ENCODE measurements at regions not wholly inside any gene's neighbourhood (a gene's known extent, or its start where the extent isn't known, plus 50 kb on each side); places are given as distances from the start of the nearest gene placed in this dataset.

DNA sequence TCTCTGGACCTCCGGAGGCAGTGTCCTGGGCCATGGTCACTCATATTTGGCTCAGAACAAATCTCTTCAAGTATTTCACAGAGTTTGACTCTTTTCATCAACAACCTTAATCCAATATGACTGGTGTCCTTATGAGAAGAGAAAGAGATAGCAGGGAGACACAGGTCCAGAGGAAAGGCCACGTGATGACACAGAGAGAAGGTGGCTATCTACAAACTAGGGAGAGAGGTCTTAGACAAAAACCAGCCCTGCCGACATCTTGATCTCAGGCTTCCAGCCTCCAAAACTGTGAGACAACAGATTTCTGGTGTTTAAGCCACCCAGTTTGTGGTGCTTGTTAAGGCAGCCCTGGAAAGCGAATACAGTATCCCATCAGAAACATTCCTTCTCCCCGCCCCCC, 237.1 kb upstream of the PROK2 start:
- no peak overlapping the region for H3K4me3 ChIP-seq (ENCODE audit: low read depth in 2 of 2, low read length in 1 of 2)
- H3K27ac ChIP-seq (ENCODE audit: low read depth in 2 of 2, low read length in 1 of 2): no peak overlapping the region
- no peaks in the 10 kb centered on the region for H3K36me3 ChIP-seq (replicated peaks in 1 of 2; ENCODE audit: control insufficient read depth in 1 of 2, insufficient read depth in 2 of 2, low read length in 1 of 2)
- DNase-seq: no peak
- no peak overlapping the region for H3K9ac ChIP-seq
- ChIA-PET CTCF (interaction anchor here (0.7 kb wide), 1 partner anchor 18 kb away, joined by 3 read pairs; no protein-coding TSS in a partner anchor), POLR2A (no interaction called here)
- no peaks in the 10 kb centered on the region for H3K9me3 ChIP-seq
- H3K27me3 ChIP-seq (ENCODE audit: insufficient read depth): no peaks in the 10 kb centered on the region
- no peaks in the 10 kb centered on the region for H3F3A ChIP-seq (replicated peaks; ENCODE audit: insufficient read depth)
- no peaks in the 10 kb centered on the region for H3K4me1 ChIP-seq (ENCODE audit: control insufficient read depth in 1 of 2, insufficient read depth in 2 of 2, low read depth in 1 of 2, low read length in 1 of 2)
- no peaks in the 10 kb centered on the region for H3K9me2 ChIP-seq
- no peaks in the 10 kb centered on the region for H3K79me2 ChIP-seq (ENCODE audit: insufficient read depth)
- no peaks in the 10 kb centered on the region for H4K20me1 ChIP-seq (ENCODE audit: insufficient read depth)
- 54% methylated on average over 5 of the region's 5 CpGs for WGBS (ENCODE audit: low lambda C conversion rate)
- no peak for TF ChIP-seq TEAD4 (IDR thresholded peaks at IDR 0.05; ENCODE audit: borderline replicate concordance, insufficient read depth)
- H2AFZ ChIP-seq (ENCODE audit: low read depth): no peak overlapping the region
- no peak overlapping the region for H3K4me2 ChIP-seq

DNA sequence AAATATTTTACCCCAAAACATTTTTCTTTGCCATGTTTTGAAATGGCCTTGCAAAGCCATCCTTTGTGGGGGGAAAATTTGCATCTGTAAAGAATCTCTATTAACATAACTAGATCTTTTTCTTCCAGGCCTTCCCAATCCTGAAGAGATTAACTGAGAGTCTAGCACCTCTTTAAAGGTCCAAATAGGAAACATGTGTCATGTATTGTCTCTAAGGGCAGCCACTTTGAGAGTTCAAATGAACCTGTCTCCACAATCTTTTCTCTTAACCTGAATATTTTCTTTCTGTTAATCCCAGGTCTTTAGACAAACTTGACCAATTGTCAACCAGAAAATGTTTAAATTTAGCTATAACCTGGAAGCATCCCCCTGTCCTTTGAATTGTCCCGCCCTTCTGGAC, 236.6 kb upstream of the PROK2 start:
- TF ChIP-seq FOSL2 (IDR thresholded peaks at IDR 0.05; ENCODE audit: borderline replicate concordance, low read depth): no peak
- TF ChIP-seq GATA2 (CRISPR knock-in tag; IDR thresholded peaks at IDR 0.05): no peak
- TF ChIP-seq FOXJ3 (CRISPR knock-in tag; IDR thresholded peaks at IDR 0.05): no peak
- TF ChIP-seq MXI1 (IDR thresholded peaks at IDR 0.05; ENCODE audit: low read depth, low read length): no peak
- no peak for TF ChIP-seq JUND (IDR thresholded peaks at IDR 0.05)
- TF ChIP-seq TCF12 (IDR thresholded peaks at IDR 0.05): no peak
- TF ChIP-seq GABPA (IDR thresholded peaks at IDR 0.05; ENCODE audit: low read depth): no peak
- TF ChIP-seq, protein P1, sequence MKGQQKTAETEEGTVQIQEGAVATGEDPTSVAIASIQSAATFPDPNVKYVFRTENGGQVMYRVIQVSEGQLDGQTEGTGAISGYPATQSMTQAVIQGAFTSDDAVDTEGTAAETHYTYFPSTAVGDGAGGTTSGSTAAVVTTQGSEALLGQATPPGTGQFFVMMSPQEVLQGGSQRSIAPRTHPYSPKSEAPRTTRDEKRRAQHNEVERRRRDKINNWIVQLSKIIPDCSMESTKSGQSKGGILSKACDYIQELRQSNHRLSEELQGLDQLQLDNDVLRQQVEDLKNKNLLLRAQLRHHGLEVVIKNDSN (IDR thresholded peaks at IDR 0.05; ENCODE audit: borderline replicate concordance, low read depth): no peak
- no peak for TF ChIP-seq RCOR1 (IDR thresholded peaks at IDR 0.05; ENCODE audit: low read length)
- TF ChIP-seq, protein P2, sequence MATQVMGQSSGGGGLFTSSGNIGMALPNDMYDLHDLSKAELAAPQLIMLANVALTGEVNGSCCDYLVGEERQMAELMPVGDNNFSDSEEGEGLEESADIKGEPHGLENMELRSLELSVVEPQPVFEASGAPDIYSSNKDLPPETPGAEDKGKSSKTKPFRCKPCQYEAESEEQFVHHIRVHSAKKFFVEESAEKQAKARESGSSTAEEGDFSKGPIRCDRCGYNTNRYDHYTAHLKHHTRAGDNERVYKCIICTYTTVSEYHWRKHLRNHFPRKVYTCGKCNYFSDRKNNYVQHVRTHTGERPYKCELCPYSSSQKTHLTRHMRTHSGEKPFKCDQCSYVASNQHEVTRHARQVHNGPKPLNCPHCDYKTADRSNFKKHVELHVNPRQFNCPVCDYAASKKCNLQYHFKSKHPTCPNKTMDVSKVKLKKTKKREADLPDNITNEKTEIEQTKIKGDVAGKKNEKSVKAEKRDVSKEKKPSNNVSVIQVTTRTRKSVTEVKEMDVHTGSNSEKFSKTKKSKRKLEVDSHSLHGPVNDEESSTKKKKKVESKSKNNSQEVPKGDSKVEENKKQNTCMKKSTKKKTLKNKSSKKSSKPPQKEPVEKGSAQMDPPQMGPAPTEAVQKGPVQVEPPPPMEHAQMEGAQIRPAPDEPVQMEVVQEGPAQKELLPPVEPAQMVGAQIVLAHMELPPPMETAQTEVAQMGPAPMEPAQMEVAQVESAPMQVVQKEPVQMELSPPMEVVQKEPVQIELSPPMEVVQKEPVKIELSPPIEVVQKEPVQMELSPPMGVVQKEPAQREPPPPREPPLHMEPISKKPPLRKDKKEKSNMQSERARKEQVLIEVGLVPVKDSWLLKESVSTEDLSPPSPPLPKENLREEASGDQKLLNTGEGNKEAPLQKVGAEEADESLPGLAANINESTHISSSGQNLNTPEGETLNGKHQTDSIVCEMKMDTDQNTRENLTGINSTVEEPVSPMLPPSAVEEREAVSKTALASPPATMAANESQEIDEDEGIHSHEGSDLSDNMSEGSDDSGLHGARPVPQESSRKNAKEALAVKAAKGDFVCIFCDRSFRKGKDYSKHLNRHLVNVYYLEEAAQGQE (IDR thresholded peaks at IDR 0.05; ENCODE audit: low read depth, low read length): no peak
- TF ChIP-seq, protein P3, sequence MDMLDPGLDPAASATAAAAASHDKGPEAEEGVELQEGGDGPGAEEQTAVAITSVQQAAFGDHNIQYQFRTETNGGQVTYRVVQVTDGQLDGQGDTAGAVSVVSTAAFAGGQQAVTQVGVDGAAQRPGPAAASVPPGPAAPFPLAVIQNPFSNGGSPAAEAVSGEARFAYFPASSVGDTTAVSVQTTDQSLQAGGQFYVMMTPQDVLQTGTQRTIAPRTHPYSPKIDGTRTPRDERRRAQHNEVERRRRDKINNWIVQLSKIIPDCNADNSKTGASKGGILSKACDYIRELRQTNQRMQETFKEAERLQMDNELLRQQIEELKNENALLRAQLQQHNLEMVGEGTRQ (IDR thresholded peaks at IDR 0.05; ENCODE audit: borderline replicate concordance, low read depth, low read length): no peak
- TF ChIP-seq YY1 (IDR thresholded peaks at IDR 0.05; ENCODE audit: low read depth): no peak
- TF ChIP-seq, protein P4, sequence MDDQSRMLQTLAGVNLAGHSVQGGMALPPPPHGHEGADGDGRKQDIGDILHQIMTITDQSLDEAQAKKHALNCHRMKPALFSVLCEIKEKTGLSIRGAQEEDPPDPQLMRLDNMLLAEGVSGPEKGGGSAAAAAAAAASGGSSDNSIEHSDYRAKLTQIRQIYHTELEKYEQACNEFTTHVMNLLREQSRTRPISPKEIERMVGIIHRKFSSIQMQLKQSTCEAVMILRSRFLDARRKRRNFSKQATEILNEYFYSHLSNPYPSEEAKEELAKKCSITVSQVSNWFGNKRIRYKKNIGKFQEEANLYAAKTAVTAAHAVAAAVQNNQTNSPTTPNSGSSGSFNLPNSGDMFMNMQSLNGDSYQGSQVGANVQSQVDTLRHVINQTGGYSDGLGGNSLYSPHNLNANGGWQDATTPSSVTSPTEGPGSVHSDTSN (IDR thresholded peaks at IDR 0.05): no peak
- Histone ChIP-seq H3K4me2 (no peak overlapping the region), H3K9me2 (no peaks in the 10 kb centered on the region), H3K27me3 (ENCODE audit: insufficient read depth) (no peaks in the 10 kb centered on the region), H3F3A (replicated peaks; ENCODE audit: insufficient read depth) (no peaks in the 10 kb centered on the region), H3K79me2 (ENCODE audit: insufficient read depth) (no peaks in the 10 kb centered on the region), H2AFZ (ENCODE audit: low read depth) (no peak overlapping the region), H3K36me3 (replicated peaks in 1 of 2; ENCODE audit: control insufficient read depth in 1 of 2, insufficient read depth in 2 of 2, low read length in 1 of 2) (no peaks in the 10 kb centered on the region), H3K9ac (no peak overlapping the region), H3K9me3 (no peaks in the 10 kb centered on the region), H3K27ac (ENCODE audit: low read depth in 2 of 2, low read length in 1 of 2) (no peak overlapping the region), H4K20me1 (ENCODE audit: insufficient read depth) (no peaks in the 10 kb centered on the region), H3K4me3 (ENCODE audit: low read depth in 2 of 2, low read length in 1 of 2) (no peak overlapping the region), H3K4me1 (ENCODE audit: control insufficient read depth in 1 of 2, insufficient read depth in 2 of 2, low read depth in 1 of 2, low read length in 1 of 2) (no peaks in the 10 kb centered on the region)
- DNase-seq: no peak
- CTCF ChIA-PET: interaction anchor here (0.7 kb wide), 1 partner anchor 19 kb away, joined by 3 read pairs; no protein-coding TSS in a partner anchor
- WGBS (ENCODE audit: low lambda C conversion rate): 41% methylated on average over 1 of the region's 1 CpG
- POLR2A ChIA-PET: no interaction called here
